DOHH2 (cell line): ENCODE measurements at regions not wholly inside any gene's neighbourhood (a gene's known extent, or its start where the extent isn't known, plus 50 kb on each side); places are given as distances from the start of the nearest gene placed in this dataset.

ENCODE experiments used
- CTCF ChIP-seq: fragments of 200-600 bp; sonication (generic); IDR thresholded peaks from one replicate; pipeline ENCODE4 v1.5.1; 2014; ENCODE audit warnings: antibody characterized with exemption, mild to moderate bottlenecking, low read depth, low read length; ENCODE audit not compliant: poor library complexity, severe bottlenecking
- EZH2phosphoT487 ChIP-seq: fragments of 200-600 bp; sonication (generic); IDR thresholded peaks from 2 replicates; pipeline ENCODE4 v1.6.1; 2017; ENCODE audit warnings: borderline replicate concordance, mild to moderate bottlenecking, antibody characterized with exemption, low read length, moderate library complexity, mixed read lengths

- no peak for TF ChIP-seq CTCF
- TF ChIP-seq EZH2phosphoT487: no peak
Observed at GRCh38 chr4:186935901-186936300, 212.2 kb upstream of the FAT1 start.
